ENCODE measurements at regions not wholly inside any gene's neighbourhood (a gene's known extent, or its start where the extent isn't known, plus 50 kb on each side); places are given as distances from the start of the nearest gene placed in this dataset.

DNA sequence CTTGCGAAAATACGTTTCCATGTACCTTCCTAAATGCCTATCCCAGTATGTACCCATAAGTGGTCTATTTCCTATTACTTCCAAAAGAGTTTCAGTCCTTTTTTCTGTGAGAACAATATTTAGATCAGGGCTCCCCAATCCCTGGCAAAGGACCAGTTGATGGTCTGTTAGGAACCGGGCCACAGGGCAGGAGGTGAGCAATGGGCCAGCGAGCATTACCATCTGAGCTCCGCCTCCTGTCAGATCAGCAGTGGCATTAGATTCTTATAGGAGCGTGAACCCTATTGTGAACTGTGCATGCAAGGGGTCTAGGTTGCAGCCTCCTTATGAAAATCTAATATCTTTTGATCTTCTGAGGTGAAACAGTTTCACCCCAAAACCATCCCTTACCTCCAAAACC is 859.1 kb downstream of the SLITRK6 start:
- TF ChIP-seq, protein P1, sequence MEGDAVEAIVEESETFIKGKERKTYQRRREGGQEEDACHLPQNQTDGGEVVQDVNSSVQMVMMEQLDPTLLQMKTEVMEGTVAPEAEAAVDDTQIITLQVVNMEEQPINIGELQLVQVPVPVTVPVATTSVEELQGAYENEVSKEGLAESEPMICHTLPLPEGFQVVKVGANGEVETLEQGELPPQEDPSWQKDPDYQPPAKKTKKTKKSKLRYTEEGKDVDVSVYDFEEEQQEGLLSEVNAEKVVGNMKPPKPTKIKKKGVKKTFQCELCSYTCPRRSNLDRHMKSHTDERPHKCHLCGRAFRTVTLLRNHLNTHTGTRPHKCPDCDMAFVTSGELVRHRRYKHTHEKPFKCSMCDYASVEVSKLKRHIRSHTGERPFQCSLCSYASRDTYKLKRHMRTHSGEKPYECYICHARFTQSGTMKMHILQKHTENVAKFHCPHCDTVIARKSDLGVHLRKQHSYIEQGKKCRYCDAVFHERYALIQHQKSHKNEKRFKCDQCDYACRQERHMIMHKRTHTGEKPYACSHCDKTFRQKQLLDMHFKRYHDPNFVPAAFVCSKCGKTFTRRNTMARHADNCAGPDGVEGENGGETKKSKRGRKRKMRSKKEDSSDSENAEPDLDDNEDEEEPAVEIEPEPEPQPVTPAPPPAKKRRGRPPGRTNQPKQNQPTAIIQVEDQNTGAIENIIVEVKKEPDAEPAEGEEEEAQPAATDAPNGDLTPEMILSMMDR (conservative IDR thresholded peaks at IDR 0.05): no peak
- TF ChIP-seq ZFX (IDR thresholded peaks at IDR 0.05): no peak
